ENCODE measurements at regions not wholly inside any gene's neighbourhood (a gene's known extent, or its start where the extent isn't known, plus 50 kb on each side); places are given as distances from the start of the nearest gene placed in this dataset.

DNA sequence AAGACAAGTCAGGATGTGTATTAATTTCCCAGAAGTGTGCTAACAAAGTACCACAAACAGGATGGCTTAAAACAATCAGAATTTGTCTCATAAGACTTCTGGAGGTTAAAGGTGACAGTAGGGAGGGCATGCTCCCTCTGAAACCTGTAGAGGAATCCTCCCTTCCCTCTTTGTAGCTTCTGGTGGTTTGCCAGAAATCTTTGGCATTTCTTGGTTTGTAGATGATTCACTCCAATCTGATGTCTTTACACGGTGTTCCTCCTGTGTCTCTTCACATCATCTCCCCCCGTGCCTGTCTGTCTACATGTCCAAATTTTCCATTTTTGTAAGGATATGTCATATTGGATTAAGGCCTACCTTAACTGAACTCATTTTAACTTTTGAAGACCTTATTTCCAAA lies 471.5 kb downstream of the ZNF608 start:
- TF ChIP-seq CTCF (IDR thresholded peaks at IDR 0.05) (no peak), POLR2A (IDR thresholded peaks at IDR 0.05) (no peak)
